ENCODE measurements at regions not wholly inside any gene's neighbourhood (a gene's known extent, or its start where the extent isn't known, plus 50 kb on each side); places are given as distances from the start of the nearest gene placed in this dataset.

GRCh38 chr9:108643731-108644510, 211.9 kb downstream of the ACTL7B start:
- no peak overlapping the region for H3K4me3 ChIP-seq (ENCODE audit: low read depth, low read length)

DNA sequence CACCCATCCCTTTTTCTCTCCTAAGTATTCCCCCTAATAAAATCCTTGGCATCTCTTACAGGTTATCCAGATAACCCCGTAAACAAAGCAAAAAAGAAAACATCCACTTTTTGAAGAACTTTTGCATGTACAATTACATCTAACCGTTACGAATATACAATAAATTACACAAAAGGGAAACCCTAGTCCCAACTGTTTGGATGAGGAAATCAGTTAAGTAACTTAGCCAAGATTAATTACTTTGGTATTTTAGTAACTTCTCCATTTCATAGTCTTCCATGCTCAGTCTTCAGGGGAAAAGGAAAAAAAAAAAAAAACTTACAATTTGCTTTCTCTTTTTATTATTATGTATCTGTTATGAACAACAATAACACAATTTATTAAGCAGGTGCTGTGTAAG, 212.9 kb downstream of the ACTL7B start:
- TF ChIP-seq, protein P1, sequence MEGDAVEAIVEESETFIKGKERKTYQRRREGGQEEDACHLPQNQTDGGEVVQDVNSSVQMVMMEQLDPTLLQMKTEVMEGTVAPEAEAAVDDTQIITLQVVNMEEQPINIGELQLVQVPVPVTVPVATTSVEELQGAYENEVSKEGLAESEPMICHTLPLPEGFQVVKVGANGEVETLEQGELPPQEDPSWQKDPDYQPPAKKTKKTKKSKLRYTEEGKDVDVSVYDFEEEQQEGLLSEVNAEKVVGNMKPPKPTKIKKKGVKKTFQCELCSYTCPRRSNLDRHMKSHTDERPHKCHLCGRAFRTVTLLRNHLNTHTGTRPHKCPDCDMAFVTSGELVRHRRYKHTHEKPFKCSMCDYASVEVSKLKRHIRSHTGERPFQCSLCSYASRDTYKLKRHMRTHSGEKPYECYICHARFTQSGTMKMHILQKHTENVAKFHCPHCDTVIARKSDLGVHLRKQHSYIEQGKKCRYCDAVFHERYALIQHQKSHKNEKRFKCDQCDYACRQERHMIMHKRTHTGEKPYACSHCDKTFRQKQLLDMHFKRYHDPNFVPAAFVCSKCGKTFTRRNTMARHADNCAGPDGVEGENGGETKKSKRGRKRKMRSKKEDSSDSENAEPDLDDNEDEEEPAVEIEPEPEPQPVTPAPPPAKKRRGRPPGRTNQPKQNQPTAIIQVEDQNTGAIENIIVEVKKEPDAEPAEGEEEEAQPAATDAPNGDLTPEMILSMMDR (IDR thresholded peaks at IDR 0.05; ENCODE audit: borderline replicate concordance, insufficient read depth, low read depth, low read length), result no peak
- no peak overlapping the region for H3K4me3 ChIP-seq (ENCODE audit: low read depth, low read length)

More at GRCh38 chr9:108643731-108644510, 211.9 kb downstream of the ACTL7B start:
- TF ChIP-seq, protein P1 (IDR thresholded peaks at IDR 0.05; ENCODE audit: borderline replicate concordance, insufficient read depth, low read depth, low read length), result no peak

DNA sequence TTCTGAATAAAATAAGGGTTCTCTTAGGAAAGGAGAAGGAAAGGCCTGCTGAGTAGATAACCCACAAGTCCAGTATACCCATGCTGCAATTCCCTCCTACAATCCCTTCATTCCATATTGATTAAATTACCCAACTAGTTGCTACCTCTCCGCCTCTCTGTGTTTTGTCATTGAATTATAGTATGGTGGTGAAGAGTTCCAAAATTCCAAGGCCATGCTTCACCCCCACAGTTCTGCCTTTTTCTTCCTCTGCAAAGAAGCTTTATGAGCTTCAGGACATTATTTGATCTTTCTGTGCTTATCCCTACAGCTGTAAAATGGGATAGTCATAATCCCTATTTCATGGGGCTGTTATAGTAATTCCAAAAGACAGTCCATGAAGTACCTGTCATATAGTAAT, 215.6 kb downstream of the ACTL7B start:
- TF ChIP-seq, protein P1 (IDR thresholded peaks at IDR 0.05; ENCODE audit: borderline replicate concordance, insufficient read depth, low read depth, low read length), result no peak
- no peak overlapping the region for H3K4me3 ChIP-seq (ENCODE audit: low read depth, low read length)

GRCh38 chr9:108639696-108640095, 216.1 kb downstream of the ACTL7B start:
- TF ChIP-seq, protein P1 (IDR thresholded peaks at IDR 0.05; ENCODE audit: borderline replicate concordance, insufficient read depth, low read depth, low read length), result no peak
- H3K4me3 ChIP-seq (ENCODE audit: low read depth, low read length), result no peak overlapping the region

GRCh38 chr9:108639091-108639490, 216.7 kb downstream of the ACTL7B start:
- no peak overlapping the region for H3K4me3 ChIP-seq (ENCODE audit: low read depth, low read length)
- TF ChIP-seq, protein P1 (IDR thresholded peaks at IDR 0.05; ENCODE audit: borderline replicate concordance, insufficient read depth, low read depth, low read length), result no peak

DNA sequence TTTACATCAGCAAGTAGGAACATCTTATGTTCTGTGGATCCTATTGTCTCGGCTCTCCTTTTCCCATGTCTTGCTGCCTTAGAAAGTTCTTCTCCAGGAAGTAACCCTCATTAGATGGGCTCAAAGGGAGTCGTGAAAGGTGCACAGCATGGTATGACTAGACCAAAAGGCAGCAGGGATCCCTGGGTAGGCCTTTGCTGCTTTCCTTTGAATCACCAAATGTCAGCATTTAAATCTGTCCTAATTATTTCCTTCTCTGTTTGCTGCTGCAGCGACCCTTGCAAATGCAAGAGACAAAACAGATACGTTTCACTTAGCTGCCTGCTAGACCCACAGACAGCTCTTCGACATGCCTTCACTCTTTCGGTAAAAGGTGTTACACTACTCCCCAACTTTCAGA, 218.4 kb downstream of the ACTL7B start:
- no peak overlapping the region for H3K4me3 ChIP-seq (ENCODE audit: low read depth, low read length)
- TF ChIP-seq, protein P1 (IDR thresholded peaks at IDR 0.05; ENCODE audit: borderline replicate concordance, insufficient read depth, low read depth, low read length), result no peak

GRCh38 chr9:108636013-108636412, 219.8 kb downstream of the ACTL7B start:
- TF ChIP-seq, protein P1 (IDR thresholded peaks at IDR 0.05; ENCODE audit: borderline replicate concordance, insufficient read depth, low read depth, low read length), result no peak
- no peak overlapping the region for H3K4me3 ChIP-seq (ENCODE audit: low read depth, low read length)

Measured in GM12875 (cell line).